ENCODE measurements at regions not wholly inside any gene's neighbourhood (a gene's known extent, or its start where the extent isn't known, plus 50 kb on each side); places are given as distances from the start of the nearest gene placed in this dataset.

GRCh38 chr5:13536933-13537332 is 407.6 kb downstream of the DNAH5 start:
- DNase-seq (ENCODE audit: low read depth, low spot score): no peak
- no peak overlapping the region for H3K4me3 ChIP-seq (replicated peaks in 1 of 2; ENCODE audit: low read depth in 1 of 2, low read length in 2 of 2)

More at GRCh38 chr5:13536933-13537332, 407.6 kb downstream of the DNAH5 start:
- Histone ChIP-seq H4K20me1 (ENCODE audit: insufficient read depth) (no peaks in the 10 kb centered on the region), H3K4me1 (ENCODE audit: control insufficient read depth in 1 of 2, insufficient read depth in 2 of 2, low read length in 2 of 2) (no peaks in the 10 kb centered on the region), H3K36me3 (ENCODE audit: control insufficient read depth in 1 of 2, insufficient read depth in 2 of 2, low read length in 2 of 2) (no peaks in the 10 kb centered on the region), H2AFZ (ENCODE audit: low read depth, low read length, poor library complexity, severe bottlenecking) (no peak overlapping the region), H3K79me2 (ENCODE audit: insufficient read depth, low read length) (no peaks in the 10 kb centered on the region), H3K27ac (ENCODE audit: low read depth, low read length) (no peak overlapping the region), H3K9me2 (ENCODE audit: insufficient read depth) (no peaks in the 10 kb centered on the region), H3K4me2 (ENCODE audit: low read length) (no peak overlapping the region), H3K9ac (ENCODE audit: low read length) (no peak overlapping the region), H3K9me3 (ENCODE audit: control insufficient read depth in 1 of 2, insufficient read depth in 1 of 2, low read depth in 1 of 2, low read length in 2 of 2) (peaks cover 11 to 31% of the 10 kb centered on the region in 2 experiments; a peak in 2 of 4 replicates), H3K27me3 (ENCODE audit: insufficient read depth, low read length) (no peaks in the 10 kb centered on the region)
- intact Hi-C loops (cut with micrococcal nuclease): no loop called here
- ChIA-PET POLR2A (no interaction called here), RAD21 (ENCODE audit: low non-redundant PET in 1 of 2, low total read pairs in 2 of 2, uncharacterized antibody in 2 of 2, unreplicated experiment in 2 of 2) (no interaction called here), CTCF (no interaction called here)
- no TSS peak for BruUV-seq (replicated peaks)
- no peak for ATAC-seq
- TF ChIP-seq ZNF274 (IDR thresholded peaks at IDR 0.05; ENCODE audit: low read depth, low read length) (no peak), SRF (IDR thresholded peaks at IDR 0.05; ENCODE audit: low read depth) (no peak), EZH2phosphoT487 (IDR thresholded peaks at IDR 0.05; ENCODE audit: borderline replicate concordance) (no peak), MAX (IDR thresholded peaks at IDR 0.05) (no peak), CTCF (IDR thresholded peaks at IDR 0.05 in 2 of 3, conservative IDR thresholded peaks at IDR 0.05 in 1 of 3; ENCODE audit: borderline replicate concordance in 1 of 3, insufficient read depth in 1 of 3, low read depth in 2 of 3, low read length in 2 of 3) (no peak), REST (IDR thresholded peaks at IDR 0.05; ENCODE audit: low read depth) (no peak), ATF3 (IDR thresholded peaks at IDR 0.05) (no peak), ELF1 (IDR thresholded peaks at IDR 0.05; ENCODE audit: borderline replicate concordance, low read depth) (no peak), JUND (IDR thresholded peaks at IDR 0.05) (no peak), TCF7L2 (IDR thresholded peaks at IDR 0.05; ENCODE audit: borderline replicate concordance, extremely low read depth, insufficient read depth, insufficient read length) (no peak), SIN3A (IDR thresholded peaks at IDR 0.05; ENCODE audit: low read depth) (no peak), POLR2AphosphoS5 (IDR thresholded peaks at IDR 0.05; ENCODE audit: low read depth, low read length) (no peak), EZH2 (IDR thresholded peaks at IDR 0.05) (no peak)

All from HCT116 (cell line).